Tibial nerve (tissue), 4 donors: ENCODE measurements at regions not wholly inside any gene's neighbourhood (a gene's known extent, or its start where the extent isn't known, plus 50 kb on each side); places are given as distances from the start of the nearest gene placed in this dataset.

Experiments used
- DNase-seq, 2 donors: peaks; one replicate each; pipeline ENCODE4 v3.0.0-alpha.2; 2019; ENCODE audit warnings: low spot score in 2 of 2
- H3K27ac ChIP-seq, 4 donors: fragments of 200-600 bp; sonication (generic) in 3 of 4; one replicate each; pipeline ENCODE4 v1.5.1; 2017 to 2019; ENCODE audit warnings: mild to moderate bottlenecking in 1 of 4
- H3K27me3 ChIP-seq, 2 donors: fragments of 200-600 bp; sonication (generic) in 1 of 2; one replicate each; pipeline versions ENCODE4 v1.5.1 to v1.6.0; 2017 to 2019
- H3K36me3 ChIP-seq, 3 donors: fragments of 200-600 bp; sonication (generic); one replicate each; pipeline ENCODE4 v1.5.1; 2018 to 2019
- H3K4me1 ChIP-seq, 4 donors: fragments of 200-600 bp; sonication (generic) in 3 of 4; one replicate each; pipeline ENCODE4 v1.5.1; 2017 to 2019
- H3K4me3 ChIP-seq, 4 donors: fragments of 200-600 bp; sonication (generic) in 3 of 4; one replicate each; pipeline ENCODE4 v1.5.1; 2017 to 2019; ENCODE audit warnings: mild to moderate bottlenecking in 1 of 4, moderate library complexity in 1 of 4
- H3K9me3 ChIP-seq, 4 donors: fragments of 200-600 bp; sonication (generic) in 3 of 4; one replicate each; pipeline ENCODE4 v1.5.1; 2017 to 2019
- EP300 ChIP-seq, 2 donors: sonication (generic); formaldehyde crosslinking; IDR thresholded peaks; one replicate each; pipeline ENCODE4 v1.6.1; 2017; ENCODE audit warnings: antibody characterized with exemption in 2 of 2, mild to moderate bottlenecking in 1 of 2
- POLR2A ChIP-seq, 2 donors: fragments of 450-650 bp; IDR thresholded peaks; one replicate each; pipeline ENCODE4 v1.6.1; 2017; ENCODE audit warnings: antibody characterized with exemption in 2 of 2, mild to moderate bottlenecking in 2 of 2, moderate library complexity in 2 of 2
- WGBS, 2 donors: methylation state at CpG; one replicate each; pipeline ENCODE4 v1.1.5; 2018; 5-methylcytosine and 5-hydroxymethylcytosine counted together
- TF ChIP-seq, protein P1 (sequence below), 5 experiments: fragments of 200-600 bp in 3 of 5; fragments of 450-650 bp in 2 of 5; sonication (generic) in 3 of 5; IDR thresholded peaks; one replicate each; pipeline ENCODE4 v1.5.1; 2016 to 2019; ENCODE audit warnings: antibody characterized with exemption in 5 of 5, mild to moderate bottlenecking in 3 of 5, moderate library complexity in 2 of 5

DNA sequence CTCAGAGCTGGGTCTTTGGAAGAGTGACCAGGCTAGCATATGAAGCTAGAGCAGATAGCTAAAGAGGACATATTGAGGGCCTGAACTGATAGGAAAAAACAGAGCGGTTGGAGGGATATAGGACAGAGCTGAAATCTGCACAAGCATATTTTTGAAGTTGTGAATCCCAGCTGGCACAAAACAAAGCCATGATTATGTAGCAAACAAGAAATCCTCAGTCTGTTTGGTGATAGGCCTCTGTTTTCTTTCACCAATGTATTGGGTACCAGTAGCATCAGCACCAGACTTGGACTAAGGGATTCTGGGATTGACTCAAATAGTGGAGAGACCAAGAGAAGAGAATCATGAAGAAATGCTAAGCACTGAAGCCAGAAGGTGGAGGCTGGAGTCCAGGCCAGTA lies 151.0 kb downstream of the FAM43A start:
- Histone ChIP-seq H3K27me3 (no peaks in the 10 kb centered on the region), H3K9me3 (no peaks in the 10 kb centered on the region), H3K36me3 (no peaks in the 10 kb centered on the region), H3K4me1 (peaks cover 0 to 2% (median 0%) of the 10 kb centered on the region in 4 donors), H3K27ac (no peak overlapping the region), H3K4me3 (no peak overlapping the region)
- WGBS, 2 donors: 52 to 69% methylated on average over 1 of the region's 1 CpG
- DNase-seq: no peak
- TF ChIP-seq EP300 (IDR thresholded peaks at IDR 0.05) (no peak), POLR2A (IDR thresholded peaks at IDR 0.05) (no peak)
- TF ChIP-seq, protein P1, sequence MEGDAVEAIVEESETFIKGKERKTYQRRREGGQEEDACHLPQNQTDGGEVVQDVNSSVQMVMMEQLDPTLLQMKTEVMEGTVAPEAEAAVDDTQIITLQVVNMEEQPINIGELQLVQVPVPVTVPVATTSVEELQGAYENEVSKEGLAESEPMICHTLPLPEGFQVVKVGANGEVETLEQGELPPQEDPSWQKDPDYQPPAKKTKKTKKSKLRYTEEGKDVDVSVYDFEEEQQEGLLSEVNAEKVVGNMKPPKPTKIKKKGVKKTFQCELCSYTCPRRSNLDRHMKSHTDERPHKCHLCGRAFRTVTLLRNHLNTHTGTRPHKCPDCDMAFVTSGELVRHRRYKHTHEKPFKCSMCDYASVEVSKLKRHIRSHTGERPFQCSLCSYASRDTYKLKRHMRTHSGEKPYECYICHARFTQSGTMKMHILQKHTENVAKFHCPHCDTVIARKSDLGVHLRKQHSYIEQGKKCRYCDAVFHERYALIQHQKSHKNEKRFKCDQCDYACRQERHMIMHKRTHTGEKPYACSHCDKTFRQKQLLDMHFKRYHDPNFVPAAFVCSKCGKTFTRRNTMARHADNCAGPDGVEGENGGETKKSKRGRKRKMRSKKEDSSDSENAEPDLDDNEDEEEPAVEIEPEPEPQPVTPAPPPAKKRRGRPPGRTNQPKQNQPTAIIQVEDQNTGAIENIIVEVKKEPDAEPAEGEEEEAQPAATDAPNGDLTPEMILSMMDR (IDR thresholded peaks at IDR 0.05): no peak

DNA sequence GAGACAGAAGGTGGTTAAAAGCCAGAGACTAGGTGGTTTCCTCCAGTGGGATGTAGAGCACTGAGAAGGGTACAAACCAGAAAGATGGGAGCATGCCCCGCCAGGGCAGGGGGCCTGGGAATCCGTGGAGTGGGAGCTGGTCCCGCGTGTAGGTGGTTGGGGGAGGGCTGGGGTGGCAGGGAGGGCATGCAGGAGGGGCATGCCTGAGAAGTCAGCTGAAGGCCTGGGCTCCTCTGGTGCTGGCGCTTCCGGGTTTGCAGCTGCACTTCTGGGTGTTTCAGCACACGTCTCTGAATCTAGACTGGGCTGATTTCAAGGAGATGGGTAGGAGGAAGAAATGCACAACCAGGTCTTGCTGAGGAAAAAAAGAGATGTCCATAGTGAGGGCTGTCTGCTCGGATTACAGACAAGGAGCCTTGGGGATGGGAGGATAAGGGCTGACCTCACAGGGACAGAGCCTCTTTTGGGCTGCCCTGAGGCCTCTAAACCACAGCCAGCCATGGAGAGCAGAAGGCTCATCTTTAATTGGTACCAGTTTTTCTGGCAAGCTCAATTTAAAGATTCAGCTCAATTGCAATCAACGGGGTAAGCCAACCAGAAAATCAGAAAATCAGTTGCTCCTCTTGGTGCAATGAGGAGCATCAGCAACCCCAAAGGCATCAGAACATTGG lies 151.9 kb downstream of the FAM43A start:
- Histone ChIP-seq H3K4me3 (no peak overlapping the region), H3K9me3 (no peaks in the 10 kb centered on the region)
- no peak for DNase-seq

DNA sequence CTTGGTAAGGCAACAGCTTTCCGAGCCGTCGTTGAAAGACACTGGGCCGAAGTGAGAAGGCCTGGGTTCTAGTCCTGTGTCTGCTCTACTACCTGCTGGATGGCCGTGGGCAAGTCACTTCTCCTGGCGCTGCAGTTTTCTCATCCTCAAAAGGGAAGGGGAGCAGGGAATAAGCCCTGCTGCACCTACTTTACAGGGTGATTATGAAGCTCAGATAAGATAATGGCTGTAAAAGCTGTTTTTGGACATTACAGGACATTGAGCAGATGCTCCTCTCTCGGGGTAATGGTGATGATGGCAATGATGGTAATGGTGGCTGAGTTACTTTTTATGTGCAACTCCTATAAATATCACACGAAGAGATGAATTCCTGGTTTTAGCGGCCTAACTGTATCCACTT lies 152.6 kb downstream of the FAM43A start:
- Histone ChIP-seq H3K9me3 (no peaks in the 10 kb centered on the region), H3K27ac (no peak overlapping the region), H3K4me1 (peaks cover 0 to 5% (median 0%) of the 10 kb centered on the region in 4 donors), H3K4me3 (no peak overlapping the region), H3K27me3 (no peaks in the 10 kb centered on the region), H3K36me3 (no peaks in the 10 kb centered on the region)
- TF ChIP-seq, protein P1 (IDR thresholded peaks at IDR 0.05): no peak
- no peak for TF ChIP-seq EP300 (IDR thresholded peaks at IDR 0.05)
- TF ChIP-seq POLR2A (IDR thresholded peaks at IDR 0.05): no peak
- WGBS, 2 donors: 93% methylated on average over 9 of the region's 9 CpGs
- no peak for DNase-seq

More for the DNA sequence above, 151.9 kb downstream of the FAM43A start:
- 82 to 84% methylated on average over 9 of the region's 9 CpGs for WGBS, 2 donors
- no peak overlapping the region for H3K27ac ChIP-seq
- H3K27me3 ChIP-seq: no peaks in the 10 kb centered on the region
- TF ChIP-seq EP300 (IDR thresholded peaks at IDR 0.05): no peak
- TF ChIP-seq POLR2A (IDR thresholded peaks at IDR 0.05): no peak
- TF ChIP-seq, protein P1 (IDR thresholded peaks at IDR 0.05): no peak
- no peaks in the 10 kb centered on the region for H3K36me3 ChIP-seq
- H3K4me1 ChIP-seq: peaks cover 0 to 5% (median 0%) of the 10 kb centered on the region in 4 donors

DNA sequence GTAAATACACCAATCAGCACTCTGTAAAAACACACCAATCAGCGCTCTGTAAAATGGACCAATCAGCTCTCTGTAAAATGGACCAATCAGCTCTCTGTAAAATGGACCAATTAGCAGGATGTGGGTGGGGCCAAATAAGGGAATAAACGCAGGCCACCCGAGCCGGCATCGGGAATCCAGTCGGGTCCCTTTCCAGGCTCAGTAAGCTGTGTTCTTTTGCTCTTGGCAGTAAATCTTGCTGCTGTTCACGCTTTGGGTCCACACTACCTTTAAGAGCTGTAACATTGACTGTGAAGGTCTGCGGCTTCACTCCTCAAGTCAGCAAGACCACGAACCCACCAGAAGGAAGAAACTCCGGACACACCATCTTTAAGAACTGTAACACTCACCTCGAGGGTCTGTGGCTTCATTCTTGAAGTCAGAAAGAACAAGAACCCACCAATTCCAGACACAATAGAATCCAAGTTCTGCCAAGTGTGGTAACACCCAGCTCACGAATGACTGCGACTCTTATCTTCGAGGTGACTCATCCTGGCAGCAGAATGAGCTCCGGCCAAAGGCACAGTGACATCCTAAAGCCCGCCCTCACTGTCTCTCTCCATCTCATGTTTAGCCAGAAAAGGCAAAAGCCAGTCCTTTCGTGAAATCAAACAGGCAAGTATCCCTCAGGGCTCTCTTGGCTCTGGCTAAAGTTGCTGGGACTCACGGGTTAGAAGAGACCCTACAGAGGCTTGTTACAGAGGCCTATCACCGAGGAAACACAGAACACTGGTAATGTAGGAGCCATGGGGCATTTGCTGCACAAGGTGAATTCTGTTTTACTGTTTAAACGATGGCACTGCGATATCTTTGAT lies 155.2 kb downstream of the FAM43A start:
- WGBS, 2 donors: 79 to 86% methylated on average over 21 of the region's 21 CpGs
- Histone ChIP-seq H3K9me3 (no peaks in the 10 kb centered on the region), H3K27ac (no peak overlapping the region), H3K4me3 (no peak overlapping the region), H3K36me3 (no peaks in the 10 kb centered on the region), H3K27me3 (no peaks in the 10 kb centered on the region), H3K4me1 (peaks cover 0 to 5% (median 0%) of the 10 kb centered on the region in 4 donors)
- DNase-seq: no peak
- TF ChIP-seq, protein P1 (IDR thresholded peaks at IDR 0.05): no peak
- TF ChIP-seq POLR2A (IDR thresholded peaks at IDR 0.05): no peak
- no peak for TF ChIP-seq EP300 (IDR thresholded peaks at IDR 0.05)

DNA sequence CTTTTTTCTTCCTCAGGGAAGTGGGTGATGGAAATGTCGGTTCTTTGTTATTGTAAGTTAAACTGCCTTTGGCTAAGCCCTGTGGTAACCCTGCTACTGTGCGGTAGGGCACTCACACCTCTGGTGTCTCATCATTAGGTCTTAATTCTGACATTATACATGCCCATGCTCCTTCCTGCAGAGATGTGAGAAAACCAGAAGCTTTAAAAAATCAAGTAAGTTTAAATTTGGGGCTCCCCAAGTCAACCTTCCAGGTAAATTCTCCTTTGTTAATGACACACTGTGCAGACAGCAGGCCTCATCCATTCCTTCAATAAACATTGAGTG lies 155.8 kb downstream of the FAM43A start:
- TF ChIP-seq POLR2A (IDR thresholded peaks at IDR 0.05): no peak
- TF ChIP-seq, protein P1 (IDR thresholded peaks at IDR 0.05): no peak
- no peak for TF ChIP-seq EP300 (IDR thresholded peaks at IDR 0.05)
- DNase-seq: no peak
- WGBS, 2 donors: 74 to 81% methylated on average over 2 of the region's 2 CpGs
- H3K27ac ChIP-seq: no peak overlapping the region
- no peaks in the 10 kb centered on the region for H3K27me3 ChIP-seq
- H3K4me1 ChIP-seq: peaks cover 0 to 5% (median 0%) of the 10 kb centered on the region in 4 donors
- H3K36me3 ChIP-seq: no peaks in the 10 kb centered on the region
- no peaks in the 10 kb centered on the region for H3K9me3 ChIP-seq
- no peak overlapping the region for H3K4me3 ChIP-seq
